ENCODE measurements at regions not wholly inside any gene's neighbourhood (a gene's known extent, or its start where the extent isn't known, plus 50 kb on each side); places are given as distances from the start of the nearest gene placed in this dataset.

- H2AFZ ChIP-seq = no peak overlapping the region
- H3K4me1 ChIP-seq (ENCODE audit: insufficient read depth) = no peaks in the 10 kb centered on the region
- no peaks in the 10 kb centered on the region for H3K79me2 ChIP-seq
- no peak for TF ChIP-seq EZH2phosphoT487 (IDR thresholded peaks at IDR 0.05; ENCODE audit: low read depth, severe bottlenecking, unreplicated experiment)
- no peak for TF ChIP-seq CTCF (IDR thresholded peaks at IDR 0.05; ENCODE audit: poor library complexity)
- H3K36me3 ChIP-seq (replicated peaks; ENCODE audit: insufficient read depth, low read depth) = no peaks in the 10 kb centered on the region
- no peak overlapping the region for H3K27ac ChIP-seq
- WGBS (ENCODE audit: low lambda C conversion rate, missing lambda C conversion rate) = 83% methylated on average over 5 of the region's 5 CpGs
- H3K4me2 ChIP-seq = no peak overlapping the region
- H3K9me2 ChIP-seq (replicated peaks; ENCODE audit: insufficient read depth) = no peaks in the 10 kb centered on the region
- H3K4me3 ChIP-seq = no peak overlapping the region
- no peaks in the 10 kb centered on the region for H3K27me3 ChIP-seq
- no peak for DNase-seq (ENCODE audit: low spot score)
- no peaks in the 10 kb centered on the region for H3K9me3 ChIP-seq (ENCODE audit: low read depth)
- no peaks in the 10 kb centered on the region for H4K20me1 ChIP-seq (ENCODE audit: insufficient read depth, poor library complexity, severe bottlenecking)
Measured at GRCh38 chr9:11871852-11872251, 821.3 kb upstream of the TYRP1 start.

- no peaks in the 10 kb centered on the region for H3K27me3 ChIP-seq
- H4K20me1 ChIP-seq (ENCODE audit: insufficient read depth, poor library complexity, severe bottlenecking) = no peaks in the 10 kb centered on the region
- WGBS (ENCODE audit: low lambda C conversion rate, missing lambda C conversion rate) = 56% methylated on average over 1 of the region's 1 CpG
- H3K9me2 ChIP-seq (replicated peaks; ENCODE audit: insufficient read depth) = no peaks in the 10 kb centered on the region
- H3K9me3 ChIP-seq (ENCODE audit: low read depth) = no peaks in the 10 kb centered on the region
- no peak overlapping the region for H3K27ac ChIP-seq
- no peaks in the 10 kb centered on the region for H3K4me1 ChIP-seq (ENCODE audit: insufficient read depth)
- H3K4me3 ChIP-seq = no peak overlapping the region
- H2AFZ ChIP-seq = no peak overlapping the region
- TF ChIP-seq EZH2phosphoT487 (IDR thresholded peaks at IDR 0.05; ENCODE audit: low read depth, severe bottlenecking, unreplicated experiment) = no peak
- no peak for TF ChIP-seq EZH2 (IDR thresholded peaks at IDR 0.05; ENCODE audit: borderline replicate concordance)
- TF ChIP-seq CTCF (IDR thresholded peaks at IDR 0.05; ENCODE audit: poor library complexity) = no peak
- H3K4me2 ChIP-seq = no peak overlapping the region
- H3K36me3 ChIP-seq (replicated peaks; ENCODE audit: insufficient read depth, low read depth) = no peaks in the 10 kb centered on the region
- no peak for DNase-seq (ENCODE audit: low spot score)
- H3K79me2 ChIP-seq = no peaks in the 10 kb centered on the region
Measured at GRCh38 chr9:11872471-11872870, 820.7 kb upstream of the TYRP1 start.

- H3K27ac ChIP-seq = no peak overlapping the region
- no peak for DNase-seq (ENCODE audit: low spot score)
- H3K27me3 ChIP-seq = no peaks in the 10 kb centered on the region
- H3K4me2 ChIP-seq = no peak overlapping the region
- H2AFZ ChIP-seq = no peak overlapping the region
- no peak overlapping the region for H3K4me3 ChIP-seq
- no peak for TF ChIP-seq CTCF (IDR thresholded peaks at IDR 0.05; ENCODE audit: poor library complexity)
- no peak for TF ChIP-seq EZH2phosphoT487 (IDR thresholded peaks at IDR 0.05; ENCODE audit: low read depth, severe bottlenecking, unreplicated experiment)
- no peak for TF ChIP-seq EZH2 (IDR thresholded peaks at IDR 0.05; ENCODE audit: borderline replicate concordance)
- 82% methylated on average over 2 of the region's 2 CpGs for WGBS (ENCODE audit: low lambda C conversion rate, missing lambda C conversion rate)
- H3K4me1 ChIP-seq (ENCODE audit: insufficient read depth) = no peaks in the 10 kb centered on the region
- H3K79me2 ChIP-seq = no peaks in the 10 kb centered on the region
- no peaks in the 10 kb centered on the region for H3K36me3 ChIP-seq (replicated peaks; ENCODE audit: insufficient read depth, low read depth)
- no peaks in the 10 kb centered on the region for H4K20me1 ChIP-seq (ENCODE audit: insufficient read depth, poor library complexity, severe bottlenecking)
- H3K9me3 ChIP-seq (ENCODE audit: low read depth) = no peaks in the 10 kb centered on the region
- H3K9me2 ChIP-seq (replicated peaks; ENCODE audit: insufficient read depth) = no peaks in the 10 kb centered on the region
Measured at GRCh38 chr9:11874414-11874813, 818.8 kb upstream of the TYRP1 start.

GRCh38 chr9:11892401-11892800, 800.8 kb upstream of the TYRP1 start:
- Histone ChIP-seq H4K20me1 (ENCODE audit: insufficient read depth, poor library complexity, severe bottlenecking) (no peaks in the 10 kb centered on the region), H3K27me3 (no peaks in the 10 kb centered on the region), H2AFZ (no peak overlapping the region), H3K4me3 (no peak overlapping the region), H3K9me3 (ENCODE audit: low read depth) (no peaks in the 10 kb centered on the region), H3K4me2 (no peak overlapping the region), H3K4me1 (ENCODE audit: insufficient read depth) (no peaks in the 10 kb centered on the region), H3K27ac (no peak overlapping the region), H3K36me3 (replicated peaks; ENCODE audit: insufficient read depth, low read depth) (no peaks in the 10 kb centered on the region), H3K79me2 (no peaks in the 10 kb centered on the region), H3K9me2 (replicated peaks; ENCODE audit: insufficient read depth) (no peaks in the 10 kb centered on the region)
- no peak for TF ChIP-seq EZH2phosphoT487 (IDR thresholded peaks at IDR 0.05; ENCODE audit: low read depth, severe bottlenecking, unreplicated experiment)
- TF ChIP-seq CTCF (IDR thresholded peaks at IDR 0.05; ENCODE audit: poor library complexity) = no peak
- TF ChIP-seq EZH2 (IDR thresholded peaks at IDR 0.05; ENCODE audit: borderline replicate concordance) = no peak
- WGBS (ENCODE audit: low lambda C conversion rate, missing lambda C conversion rate) = 88% methylated on average over 1 of the region's 1 CpG
- DNase-seq (ENCODE audit: low spot score) = no peak

Measured in hepatocyte (in vitro differentiated cells).